AG04449 (cell line): ENCODE measurements at regions not wholly inside any gene's neighbourhood (a gene's known extent, or its start where the extent isn't known, plus 50 kb on each side); places are given as distances from the start of the nearest gene placed in this dataset.
"Not testable (repeated sequence)": the region's sequence is repeated elsewhere in the genome, so short reads cannot be mapped to it uniquely, and the experiment has no call there.

Source experiments
- CTCF ChIA-PET: fragments of 350-600 bp; formaldehyde crosslinking; extraction: SDS; loops from one replicate; lab custom pipeline; 2021; ENCODE audit warnings: antibody characterized with exemption; lab: Yijun Ruan, JAX
- POLR2A ChIA-PET: fragments of 400-600, 350-600 bp; formaldehyde crosslinking; extraction: SDS; loops from one replicate; lab custom pipeline; 2020; ENCODE audit warnings: antibody characterized with exemption, inconsistent platforms; lab: Yijun Ruan, JAX
- DNase-seq: peaks from one replicate; pipeline ENCODE4 v3.0.0-alpha.2; 2010; ENCODE audit warnings: low read depth, low spot score
- H3K4me3 ChIP-seq: 2 replicates; pipeline ENCODE4 v1.5.1; 2011; ENCODE audit warnings: low read depth, mild to moderate bottlenecking, control low read depth, low read length
- CTCF ChIP-seq: IDR thresholded peaks from one replicate; pipeline ENCODE4 v1.5.1; 2011; ENCODE audit warnings: mild to moderate bottlenecking, moderate library complexity, low read length, control low read depth, inconsistent platforms; ENCODE audit not compliant: insufficient read depth; ENCODE audit errors: missing control alignments

- DNase-seq, result no peak
- ChIA-PET POLR2A (no interaction called here), CTCF (no interaction called here)
- no peak overlapping the region for H3K4me3 ChIP-seq
- TF ChIP-seq CTCF, result no peak
These were observed 62.8 kb upstream of the STC2 start for GRCh38 chr5:173391031-173391430.

- DNase-seq, POLR2A ChIA-PET: not testable (repeated sequence)
These were observed 59.1 kb upstream of the STC2 start for GRCh38 chr5:173387293-173387692.

GRCh38 chr5:173385832-173386360 lies 57.7 kb upstream of the STC2 start:
- ChIA-PET POLR2A (no interaction called here), CTCF (interaction anchor here (1.0 kb wide), 2 partner anchors 92 to 187 kb away, joined by 3 to 4 read pairs; no protein-coding TSS in a partner anchor)
- no peak for DNase-seq
- H3K4me3 ChIP-seq, result no peak overlapping the region
- no peak for TF ChIP-seq CTCF

More at GRCh38 chr5:173387293-173387692, 59.1 kb upstream of the STC2 start:
- CTCF ChIA-PET, H3K4me3 ChIP-seq: not testable (repeated sequence)

- ChIA-PET POLR2A (no interaction called here), CTCF (no interaction called here)
- no peak for DNase-seq
- TF ChIP-seq CTCF, result no peak
- H3K4me3 ChIP-seq, result no peak overlapping the region
These were observed 55.5 kb upstream of the STC2 start for GRCh38 chr5:173383711-173384110.

- CTCF ChIA-PET, result interaction anchor here (1.1 kb wide), 1 partner anchor 195 kb away, joined by 3 read pairs; no protein-coding TSS in a partner anchor
- POLR2A ChIA-PET, result no interaction called here
- no peak for DNase-seq
- no peak for TF ChIP-seq CTCF
- H3K4me3 ChIP-seq, result no peak overlapping the region
These were observed 50.5 kb upstream of the STC2 start for GRCh38 chr5:173378727-173379126.
